ENCODE measurements at regions not wholly inside any gene's neighbourhood (a gene's known extent, or its start where the extent isn't known, plus 50 kb on each side); places are given as distances from the start of the nearest gene placed in this dataset.

- Mint-ChIP-seq H3K4me1 (ENCODE audit: low read depth) (no peaks in the 10 kb centered on the region), H3K4me3 (ENCODE audit: low read depth) (no peak overlapping the region), H3K36me3 (ENCODE audit: insufficient read depth) (no peaks in the 10 kb centered on the region), H3K27ac (no peak overlapping the region), H3K27me3 (no peaks in the 10 kb centered on the region), H3K9me3 (ENCODE audit: low read depth) (no peaks in the 10 kb centered on the region)
- DNase-seq (ENCODE audit: low spot score, unreplicated experiment): no peak
- no peak for TF ChIP-seq CTCF (IDR thresholded peaks at IDR 0.05; ENCODE audit: unreplicated experiment)
Measured at GRCh38 chr18:72197591-72197990, 346.6 kb downstream of the CBLN2 start.

- H3K27me3 Mint-ChIP-seq: no peaks in the 10 kb centered on the region
- no peaks in the 10 kb centered on the region for H3K4me1 Mint-ChIP-seq (ENCODE audit: low read depth)
- no peak for DNase-seq (ENCODE audit: low spot score, unreplicated experiment)
- no peak overlapping the region for H3K27ac Mint-ChIP-seq
- H3K4me3 Mint-ChIP-seq (ENCODE audit: low read depth): no peak overlapping the region
- no peaks in the 10 kb centered on the region for H3K9me3 Mint-ChIP-seq (ENCODE audit: low read depth)
- no peak for TF ChIP-seq CTCF (IDR thresholded peaks at IDR 0.05; ENCODE audit: unreplicated experiment)
- H3K36me3 Mint-ChIP-seq (ENCODE audit: insufficient read depth): no peaks in the 10 kb centered on the region
Measured at GRCh38 chr18:72194072-72194471, 350.1 kb downstream of the CBLN2 start.

- DNase-seq (ENCODE audit: low spot score, unreplicated experiment): no peak
- no peaks in the 10 kb centered on the region for H3K36me3 Mint-ChIP-seq (ENCODE audit: insufficient read depth)
- H3K4me1 Mint-ChIP-seq (ENCODE audit: low read depth): no peaks in the 10 kb centered on the region
- TF ChIP-seq CTCF (IDR thresholded peaks at IDR 0.05; ENCODE audit: unreplicated experiment): no peak
- no peaks in the 10 kb centered on the region for H3K27me3 Mint-ChIP-seq
- H3K27ac Mint-ChIP-seq: no peak overlapping the region
- peaks cover 2% of the 10 kb centered on the region for H3K9me3 Mint-ChIP-seq (ENCODE audit: low read depth)
- no peak overlapping the region for H3K4me3 Mint-ChIP-seq (ENCODE audit: low read depth)
Measured at GRCh38 chr18:72187956-72188355, 356.2 kb downstream of the CBLN2 start.

GRCh38 chr18:72181241-72181764 lies 362.8 kb downstream of the CBLN2 start:
- no peak for TF ChIP-seq CTCF (IDR thresholded peaks at IDR 0.05; ENCODE audit: unreplicated experiment)
- no peaks in the 10 kb centered on the region for H3K36me3 Mint-ChIP-seq (ENCODE audit: insufficient read depth)
- peaks cover 5% of the 10 kb centered on the region for H3K9me3 Mint-ChIP-seq (ENCODE audit: low read depth)
- no peak for DNase-seq (ENCODE audit: low spot score, unreplicated experiment)
- H3K27ac Mint-ChIP-seq: no peak overlapping the region
- H3K27me3 Mint-ChIP-seq: no peaks in the 10 kb centered on the region
- H3K4me3 Mint-ChIP-seq (ENCODE audit: low read depth): no peak overlapping the region
- no peaks in the 10 kb centered on the region for H3K4me1 Mint-ChIP-seq (ENCODE audit: low read depth)

GRCh38 chr18:72180689-72181088 lies 363.5 kb downstream of the CBLN2 start:
- no peaks in the 10 kb centered on the region for H3K36me3 Mint-ChIP-seq (ENCODE audit: insufficient read depth)
- H3K27me3 Mint-ChIP-seq: no peaks in the 10 kb centered on the region
- H3K4me3 Mint-ChIP-seq (ENCODE audit: low read depth): no peak overlapping the region
- peaks cover 9% of the 10 kb centered on the region for H3K9me3 Mint-ChIP-seq (ENCODE audit: low read depth)
- no peak for DNase-seq (ENCODE audit: low spot score, unreplicated experiment)
- H3K4me1 Mint-ChIP-seq (ENCODE audit: low read depth): no peaks in the 10 kb centered on the region
- no peak overlapping the region for H3K27ac Mint-ChIP-seq
- TF ChIP-seq CTCF (IDR thresholded peaks at IDR 0.05; ENCODE audit: unreplicated experiment): no peak
